IPS-NIHi7 (cell line): ENCODE measurements at regions not wholly inside any gene's neighbourhood (a gene's known extent, or its start where the extent isn't known, plus 50 kb on each side); places are given as distances from the start of the nearest gene placed in this dataset.
"Not testable (repeated sequence)": the region's sequence is repeated elsewhere in the genome, so short reads cannot be mapped to it uniquely, and the experiment has no call there.

Source experiments
- DNase-seq: peaks from one replicate; pipeline ENCODE4 v3.0.0; 2012; ENCODE audit warnings: mixed read lengths; ENCODE audit errors: extremely low spot score

GRCh38 chr12:46884362-46884761, 58.6 kb upstream of the SLC38A4 start:
- no peak for DNase-seq

- DNase-seq: no peak
Measured at GRCh38 chr12:46886541-46887041, 60.8 kb upstream of the SLC38A4 start.

- no peak for DNase-seq
Measured at GRCh38 chr12:46887870-46888269, 62.1 kb upstream of the SLC38A4 start.

GRCh38 chr12:46888568-46888967, 62.8 kb upstream of the SLC38A4 start:
- DNase-seq: no peak

GRCh38 chr12:46891306-46891705, 65.5 kb upstream of the SLC38A4 start:
- DNase-seq: no peak

- DNase-seq: no peak
Measured at GRCh38 chr12:46892034-46892705, 66.4 kb upstream of the SLC38A4 start.

- DNase-seq: no peak
Measured at GRCh38 chr12:46892887-46893286, 67.1 kb upstream of the SLC38A4 start.

DNA sequence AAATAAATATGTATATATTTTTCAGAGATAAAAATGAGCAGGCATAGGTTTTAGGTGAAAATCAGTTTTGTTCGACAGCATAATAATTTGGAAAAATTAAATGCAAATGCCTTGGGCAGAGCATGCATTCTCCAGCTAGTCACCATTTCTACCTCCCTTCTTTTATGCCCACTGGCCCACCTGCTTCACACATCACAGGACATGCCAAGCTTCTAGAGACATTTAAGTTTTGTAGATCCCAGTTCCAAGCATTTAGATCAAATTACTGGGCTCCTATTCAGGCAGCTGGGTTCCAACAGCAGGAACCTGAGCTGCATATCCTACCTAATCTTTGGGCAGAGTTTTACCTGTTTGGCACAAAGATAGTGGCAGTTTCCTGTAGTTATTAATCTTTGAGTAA, 67.6 kb upstream of the SLC38A4 start:
- DNase-seq: no peak

GRCh38 chr12:46895726-46896125, 69.9 kb upstream of the SLC38A4 start:
- DNase-seq: no peak

GRCh38 chr12:46896680-46897079, 70.9 kb upstream of the SLC38A4 start:
- DNase-seq: no peak

- DNase-seq: no peak
Measured at GRCh38 chr12:46898152-46898931, 72.5 kb upstream of the SLC38A4 start.

DNA sequence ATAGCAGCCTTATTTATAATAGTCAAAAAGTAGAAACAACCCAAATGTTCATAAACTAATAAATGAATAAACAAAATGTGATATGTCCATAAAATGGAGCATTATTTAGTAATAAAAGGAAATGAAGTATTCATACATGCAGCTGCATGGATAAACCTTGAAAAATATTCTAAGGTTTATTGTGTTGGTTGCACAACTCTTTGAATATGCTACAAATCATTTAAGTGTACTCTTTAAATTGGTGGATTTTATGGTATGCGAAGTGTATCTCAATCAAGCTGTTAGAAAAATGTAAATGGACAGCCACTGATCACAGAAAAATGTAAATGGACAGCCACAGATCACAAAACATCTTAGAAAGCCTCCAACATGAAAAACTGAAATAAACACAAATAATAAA, 73.2 kb upstream of the SLC38A4 start:
- DNase-seq: no peak

DNA sequence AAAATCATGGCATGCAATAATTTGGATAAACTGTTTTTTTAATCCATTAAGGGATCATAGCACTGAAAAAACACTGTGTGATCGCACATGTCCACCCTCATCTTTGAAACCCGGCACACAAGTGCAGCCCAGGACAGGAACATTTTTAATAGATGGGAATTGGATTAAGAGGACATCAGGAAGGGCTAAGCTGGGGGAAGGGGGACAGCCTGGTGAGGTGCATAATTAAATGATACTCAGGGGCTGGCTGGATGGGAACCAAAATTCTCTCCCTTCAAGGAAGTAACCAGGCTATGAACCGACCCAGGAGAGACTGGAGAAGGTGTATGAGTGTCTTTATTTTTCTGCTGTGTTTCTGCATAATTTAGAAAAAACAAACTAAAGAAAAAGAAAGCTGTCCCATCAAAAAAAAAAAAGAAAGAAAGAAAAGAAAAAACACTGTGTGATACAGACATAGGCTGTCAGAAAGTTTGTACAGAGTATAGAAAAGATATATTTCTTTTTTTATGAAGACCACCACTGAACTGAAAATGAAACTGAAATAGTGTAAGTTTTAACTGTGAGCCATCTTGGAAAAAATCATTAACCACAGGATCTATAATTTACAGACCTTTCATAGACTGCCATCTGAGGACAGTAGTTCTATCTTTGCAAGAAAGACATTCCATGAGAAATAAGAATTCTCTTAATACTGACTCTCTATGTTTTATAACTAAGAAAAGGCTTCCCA, 75.1 kb upstream of the SLC38A4 start:
- DNase-seq: no peak

- DNase-seq: no peak
Measured at GRCh38 chr12:46901464-46902205, 75.8 kb upstream of the SLC38A4 start.

- no peak for DNase-seq
Measured at GRCh38 chr12:46903058-46903457, 77.3 kb upstream of the SLC38A4 start.

DNA sequence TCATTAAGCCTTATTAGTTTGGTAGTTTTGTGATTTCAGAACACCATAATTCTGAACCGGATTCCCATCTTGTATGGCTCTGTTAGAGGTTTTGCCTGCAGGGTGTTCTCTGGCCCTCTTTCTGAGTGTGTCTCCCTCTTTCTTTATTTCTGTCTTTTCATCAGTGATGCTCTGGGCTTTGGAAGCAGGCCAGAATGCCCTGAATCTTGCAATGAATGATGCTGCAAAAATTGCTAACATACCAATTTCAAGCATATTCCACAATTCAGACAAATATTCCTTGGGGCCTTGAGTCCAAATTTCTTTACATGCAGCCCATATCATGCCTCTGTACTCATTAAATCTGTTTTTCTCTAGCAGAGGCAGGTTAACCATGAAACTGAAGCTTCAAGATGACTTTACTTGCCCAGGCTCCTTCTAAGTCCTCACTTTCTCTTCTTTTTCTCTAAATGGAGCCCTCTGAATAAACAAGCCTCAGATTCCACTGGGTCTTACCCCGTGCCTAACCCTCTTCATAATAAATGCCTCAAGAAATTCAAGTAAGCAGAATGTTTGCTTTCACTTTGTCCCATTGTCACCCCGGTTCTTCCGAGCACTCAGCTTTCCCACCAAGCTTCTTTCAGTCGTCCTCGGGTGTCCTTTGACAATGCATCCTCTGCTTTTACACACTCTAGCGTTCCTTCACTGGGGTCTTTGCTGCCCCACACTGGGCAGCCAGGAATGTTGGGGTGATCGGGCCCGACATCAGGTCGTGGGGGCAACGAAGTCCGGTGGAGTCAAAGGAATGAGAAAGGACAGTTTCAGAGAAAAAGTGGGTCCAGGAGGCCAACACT, 78.8 kb upstream of the SLC38A4 start:
- no peak for DNase-seq

GRCh38 chr12:46905239-46905627, 79.4 kb upstream of the SLC38A4 start:
- not testable (repeated sequence) for DNase-seq

DNA sequence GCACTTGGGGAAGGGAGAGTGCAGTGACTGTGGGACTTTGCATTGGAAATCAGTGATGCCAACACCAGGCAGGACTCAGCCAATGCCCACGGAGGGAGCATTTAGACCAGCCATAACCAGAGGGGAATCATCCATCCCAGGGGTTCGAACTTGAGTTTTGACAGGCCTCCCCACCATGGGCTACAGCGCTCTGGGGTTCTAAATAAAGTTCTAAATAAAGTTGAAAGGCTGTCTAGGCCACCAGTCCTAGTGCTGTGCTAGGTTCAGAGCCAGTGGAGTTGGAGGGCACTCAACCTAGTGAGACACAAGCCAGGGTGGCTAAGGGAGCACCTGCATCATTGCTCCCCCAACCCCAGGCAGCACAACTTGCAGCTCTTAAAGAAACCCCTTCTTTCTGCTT, 82.0 kb upstream of the SLC38A4 start:
- no peak for DNase-seq

GRCh38 chr12:46908236-46908935, 82.6 kb upstream of the SLC38A4 start:
- DNase-seq: no peak

- no peak for DNase-seq
Measured at GRCh38 chr12:46908936-46909635, 83.3 kb upstream of the SLC38A4 start.
